Body of pancreas (tissue), 4 donors: ENCODE measurements at regions not wholly inside any gene's neighbourhood (a gene's known extent, or its start where the extent isn't known, plus 50 kb on each side); places are given as distances from the start of the nearest gene placed in this dataset.

Experiments
- ATAC-seq: fragments of 150-250 bp; one replicate; pipeline ENCODE4 v1.9.1; 2016
- DNase-seq, 4 donors: peaks; one replicate each; pipeline ENCODE4 v3.0.0-alpha.2; 2019
- H3K27ac ChIP-seq, 4 donors: fragments of 200-600 bp; sonication (generic); 1 replicate in 3 of 4; 2 replicates in 1 of 4; pipeline versions ENCODE4 v1.5.1 to v1.6.1; 2016 to 2019; ENCODE audit warnings: mild to moderate bottlenecking in 1 of 4, mixed read lengths in 1 of 4, moderate library complexity in 1 of 4
- H3K27me3 ChIP-seq, 2 donors: fragments of 200-600 bp; sonication (generic); one replicate each; pipeline ENCODE4 v1.6.0; 2016; ENCODE audit warnings: mild to moderate bottlenecking in 1 of 2
- H3K36me3 ChIP-seq, 2 donors: fragments of 200-600 bp; sonication (generic); replicated peaks in 1 of 2; 2 replicates each; pipeline ENCODE4 v1.5.1; 2016; ENCODE audit warnings: low read depth in 2 of 2; ENCODE audit not compliant: insufficient read depth in 1 of 2
- H3K4me1 ChIP-seq: fragments of 200-600 bp; sonication (generic); one replicate; pipeline ENCODE4 v1.6.0; 2016
- H3K4me3 ChIP-seq, 2 donors: fragments of 200-600 bp; sonication (generic); 1 replicate in 1 of 2; 2 replicates in 1 of 2; pipeline ENCODE4 v1.5.1; 2016 to 2019
- H3K9me3 ChIP-seq, 3 donors: fragments of 200-600 bp; sonication (generic); 1 replicate in 2 of 3; 2 replicates in 1 of 3; pipeline ENCODE4 v1.5.1; 2016
- POLR2A ChIP-seq, 3 donors: fragments of 450-650 bp; IDR thresholded peaks; one replicate each; pipeline ENCODE4 v1.6.1; 2016; ENCODE audit warnings: antibody characterized with exemption in 3 of 3, mild to moderate bottlenecking in 2 of 3
- WGBS, 2 donors: methylation state at CpG; one replicate each; pipeline ENCODE4 v1.1.5; 2017; 5-methylcytosine and 5-hydroxymethylcytosine counted together
- intact Hi-C: fragments of 100-400 bp; cut with DNase I; formaldehyde crosslinking; loops from one replicate; pipeline ENCODE4 v1.15.1; 2023
- TF ChIP-seq, protein P1 (sequence below), 7 experiments: fragments of 450-650 bp in 4 of 7; fragments of 200-600 bp in 3 of 7; sonication (generic) in 3 of 7; IDR thresholded peaks; one replicate each; pipeline ENCODE4 v1.5.1; 2016 to 2019; ENCODE audit warnings: antibody characterized with exemption in 7 of 7

DNA sequence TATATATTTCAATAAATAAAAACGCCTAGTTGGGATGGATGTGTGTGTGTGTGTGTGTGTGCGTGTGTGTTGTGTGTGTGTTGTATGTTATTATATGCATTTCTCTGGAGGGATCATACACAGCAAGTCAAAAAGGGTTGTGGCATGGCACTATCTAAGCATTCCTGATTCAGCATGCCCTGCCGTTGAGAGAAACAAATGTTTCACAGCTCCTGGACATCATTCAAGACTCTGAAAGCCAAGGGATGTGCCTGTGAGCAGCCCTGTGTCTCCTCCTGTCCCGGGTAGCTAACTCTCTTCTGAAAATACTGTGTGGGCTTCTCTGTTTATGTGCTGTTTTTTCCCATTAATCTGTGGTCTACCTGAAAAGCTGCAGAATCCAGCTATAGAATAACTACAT is 197.9 kb upstream of the SETBP1 start:
- DNase-seq, result no peak
- ATAC-seq, result no peak
- intact Hi-C loops, result no loop called here
- H3K27me3 ChIP-seq, result no peaks in the 10 kb centered on the region
- WGBS, 2 donors, result 47 to 74% methylated on average over 4 of the region's 4 CpGs
- H3K4me3 ChIP-seq, result no peak overlapping the region
- no peaks in the 10 kb centered on the region for H3K4me1 ChIP-seq
- H3K36me3 ChIP-seq, result no peaks in the 10 kb centered on the region
- no peak overlapping the region for H3K27ac ChIP-seq
- H3K9me3 ChIP-seq, result peaks cover 0 to 11% (median 0%) of the 10 kb centered on the region in 3 donors
- TF ChIP-seq, protein P1, sequence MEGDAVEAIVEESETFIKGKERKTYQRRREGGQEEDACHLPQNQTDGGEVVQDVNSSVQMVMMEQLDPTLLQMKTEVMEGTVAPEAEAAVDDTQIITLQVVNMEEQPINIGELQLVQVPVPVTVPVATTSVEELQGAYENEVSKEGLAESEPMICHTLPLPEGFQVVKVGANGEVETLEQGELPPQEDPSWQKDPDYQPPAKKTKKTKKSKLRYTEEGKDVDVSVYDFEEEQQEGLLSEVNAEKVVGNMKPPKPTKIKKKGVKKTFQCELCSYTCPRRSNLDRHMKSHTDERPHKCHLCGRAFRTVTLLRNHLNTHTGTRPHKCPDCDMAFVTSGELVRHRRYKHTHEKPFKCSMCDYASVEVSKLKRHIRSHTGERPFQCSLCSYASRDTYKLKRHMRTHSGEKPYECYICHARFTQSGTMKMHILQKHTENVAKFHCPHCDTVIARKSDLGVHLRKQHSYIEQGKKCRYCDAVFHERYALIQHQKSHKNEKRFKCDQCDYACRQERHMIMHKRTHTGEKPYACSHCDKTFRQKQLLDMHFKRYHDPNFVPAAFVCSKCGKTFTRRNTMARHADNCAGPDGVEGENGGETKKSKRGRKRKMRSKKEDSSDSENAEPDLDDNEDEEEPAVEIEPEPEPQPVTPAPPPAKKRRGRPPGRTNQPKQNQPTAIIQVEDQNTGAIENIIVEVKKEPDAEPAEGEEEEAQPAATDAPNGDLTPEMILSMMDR (IDR thresholded peaks at IDR 0.05), result no peak

DNA sequence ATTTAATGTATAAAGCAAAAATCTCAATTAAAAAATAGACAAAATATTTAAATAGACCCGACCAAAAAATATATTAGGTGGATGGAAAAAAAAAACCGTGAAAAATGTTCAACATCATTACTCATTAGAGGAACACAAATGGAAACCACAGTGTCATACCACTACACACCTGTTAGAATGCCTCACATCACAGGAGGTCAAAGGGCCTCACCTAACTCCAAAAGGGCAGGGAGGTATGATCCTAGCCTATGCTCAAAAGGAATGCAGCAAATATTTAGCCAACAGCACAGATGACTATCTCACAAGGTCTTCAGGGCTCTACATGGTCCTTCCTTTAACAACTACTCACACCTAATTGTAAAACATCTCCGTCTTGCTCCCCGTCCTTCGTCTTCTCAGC is 185.5 kb upstream of the SETBP1 start:
- DNase-seq, result no peak
- no peak overlapping the region for H3K27ac ChIP-seq
- ATAC-seq, result no peak
- no peaks in the 10 kb centered on the region for H3K36me3 ChIP-seq
- intact Hi-C loops, result no loop called here
- no peak overlapping the region for H3K4me3 ChIP-seq
- H3K27me3 ChIP-seq, result no peaks in the 10 kb centered on the region
- H3K4me1 ChIP-seq, result no peaks in the 10 kb centered on the region
- TF ChIP-seq, protein P1 (IDR thresholded peaks at IDR 0.05), result no peak
- no peak for TF ChIP-seq POLR2A (IDR thresholded peaks at IDR 0.05)
- 83 to 86% methylated on average over 5 of the region's 5 CpGs for WGBS, 2 donors
- no peaks in the 10 kb centered on the region for H3K9me3 ChIP-seq

DNA sequence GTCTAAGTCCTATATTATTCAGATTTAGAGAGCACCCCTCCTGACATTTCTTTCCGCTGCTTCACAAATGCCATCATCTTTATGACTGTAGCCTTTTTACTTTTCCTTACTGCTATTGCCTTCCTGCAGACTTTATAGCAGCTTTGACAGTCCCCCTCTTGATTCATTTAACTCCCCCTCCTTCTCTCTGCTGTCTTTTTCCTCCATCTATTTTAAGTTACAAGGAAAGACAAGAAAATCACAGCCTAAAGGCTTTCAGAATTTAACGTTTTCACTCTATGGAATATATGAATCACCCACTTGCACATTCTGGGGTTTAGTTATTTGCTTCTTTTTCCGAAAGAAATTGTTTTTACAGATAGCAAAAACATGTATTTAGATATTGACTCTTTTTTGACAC is 183.4 kb upstream of the SETBP1 start:
- H3K27me3 ChIP-seq, result no peaks in the 10 kb centered on the region
- H3K27ac ChIP-seq, result no peak overlapping the region
- H3K4me1 ChIP-seq, result no peaks in the 10 kb centered on the region
- TF ChIP-seq, protein P1 (IDR thresholded peaks at IDR 0.05), result no peak
- TF ChIP-seq POLR2A (IDR thresholded peaks at IDR 0.05), result no peak
- 67 to 72% methylated on average over 3 of the region's 3 CpGs for WGBS, 2 donors
- intact Hi-C loops, result no loop called here
- H3K9me3 ChIP-seq, result no peaks in the 10 kb centered on the region
- DNase-seq (no peak), ATAC-seq (no peak)
- H3K36me3 ChIP-seq, result no peaks in the 10 kb centered on the region
- H3K4me3 ChIP-seq, result no peak overlapping the region

DNA sequence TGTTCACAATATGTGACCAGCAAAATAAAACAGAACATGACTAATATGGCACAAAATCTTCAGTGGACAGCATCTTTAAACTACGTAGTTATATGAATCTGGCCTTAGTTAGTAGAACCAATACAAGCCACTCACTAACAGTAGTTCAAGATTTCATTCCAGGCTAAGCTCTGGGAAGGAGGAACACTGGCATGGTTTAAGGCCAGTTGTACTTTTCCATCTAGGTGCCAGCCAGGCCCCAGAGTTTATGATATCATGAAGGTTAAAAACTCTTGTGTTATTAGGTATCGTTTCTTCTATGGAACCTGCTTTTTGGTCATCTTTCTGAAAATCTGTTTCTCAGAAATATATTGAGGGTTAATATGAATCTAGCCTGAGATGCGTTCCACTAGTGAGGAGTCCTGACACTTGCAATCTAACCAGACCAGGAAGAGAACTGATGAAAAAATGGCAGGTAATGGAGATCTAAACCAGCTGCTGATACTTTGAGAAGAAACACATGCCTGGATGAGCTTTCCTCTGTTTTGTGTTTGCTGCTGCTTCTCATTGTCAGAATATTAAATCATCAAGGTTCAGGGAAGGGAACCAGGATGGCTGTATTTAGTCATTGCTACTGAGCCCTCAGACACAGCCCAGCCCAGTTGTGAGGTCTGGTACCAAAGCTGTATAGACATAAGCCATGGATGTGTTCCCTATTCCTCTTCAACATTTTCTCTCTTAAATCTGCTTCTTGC is 182.8 kb upstream of the SETBP1 start:
- no peaks in the 10 kb centered on the region for H3K36me3 ChIP-seq
- no peak for TF ChIP-seq POLR2A (IDR thresholded peaks at IDR 0.05)
- TF ChIP-seq, protein P1 (IDR thresholded peaks at IDR 0.05), result no peak
- 81 to 85% methylated on average over 3 of the region's 3 CpGs for WGBS, 2 donors
- no peak overlapping the region for H3K4me3 ChIP-seq
- no peaks in the 10 kb centered on the region for H3K27me3 ChIP-seq
- no peak overlapping the region for H3K27ac ChIP-seq
- H3K4me1 ChIP-seq, result no peaks in the 10 kb centered on the region
- H3K9me3 ChIP-seq, result no peaks in the 10 kb centered on the region
- ATAC-seq (no peak), DNase-seq (no peak)
- intact Hi-C loops, result no loop called here
